H1 (cell line): ENCODE measurements at regions not wholly inside any gene's neighbourhood (a gene's known extent, or its start where the extent isn't known, plus 50 kb on each side); places are given as distances from the start of the nearest gene placed in this dataset.

Source experiments
- CTCF ChIA-PET: fragments of 300-600 bp; sonication (Branson Sonifier 250); formaldehyde crosslinking; loops from one replicate; lab custom pipeline; 2021; ENCODE audit not compliant: partially characterized antibody; lab: Charles Lee
- POLR2A ChIA-PET: fragments of 300-600 bp; sonication (Branson Sonifier 250); formaldehyde crosslinking; loops from one replicate; lab custom pipeline; 2021; ENCODE audit warnings: inconsistent platforms; ENCODE audit not compliant: partially characterized antibody; lab: Charles Lee
- DNase-seq, 2 experiments: peaks; one replicate each; pipeline versions ENCODE4 v3.0.0 to v3.0.0-alpha.2; 2010 to 2022; ENCODE audit warnings: low spot score in 2 of 2, low read depth in 1 of 2, mixed read lengths in 1 of 2
- FAIRE-seq: peaks from 2 replicates; lab custom pipeline; 2011; peaks lifted over from hg19 to GRCh38; lab: Jason Lieb, UNC
- H2AFZ ChIP-seq: 2 replicates; pipeline ENCODE4 v1.8.1; 2012; ENCODE audit warnings: low read length, inconsistent platforms
- H2AK5ac ChIP-seq: 2 replicates; pipeline ENCODE4 v1.6.1; 2013; ENCODE audit warnings: low read depth, low read length
- H2BK120ac ChIP-seq: replicated peaks from 2 replicates; pipeline ENCODE3; 2013; ENCODE audit warnings: low read depth, low read length, inconsistent platforms
- H2BK12ac ChIP-seq: 2 replicates; pipeline ENCODE4 v1.6.1; 2013; ENCODE audit warnings: low read depth, low read length
- H2BK15ac ChIP-seq: 2 replicates; pipeline ENCODE4 v1.6.1; 2013; ENCODE audit warnings: low read length
- H2BK20ac ChIP-seq: 2 replicates; pipeline ENCODE4 v1.6.1; 2013; ENCODE audit warnings: low read length
- H2BK5ac ChIP-seq: 2 replicates; pipeline ENCODE4 v1.6.1; 2013; ENCODE audit warnings: low read depth, low read length
- H3K14ac ChIP-seq: 2 replicates; pipeline ENCODE4 v1.6.1; 2013; ENCODE audit warnings: inconsistent platforms; ENCODE audit not compliant: insufficient read length
- H3K18ac ChIP-seq: 2 replicates; pipeline ENCODE4 v1.6.1; 2013; ENCODE audit warnings: low read length; ENCODE audit errors: extremely low read depth
- H3K23ac ChIP-seq: 2 replicates; pipeline ENCODE4 v1.6.1; 2013; ENCODE audit warnings: inconsistent platforms; ENCODE audit not compliant: insufficient read length
- H3K23me2 ChIP-seq: 2 replicates; pipeline ENCODE4 v1.6.1; 2013; ENCODE audit warnings: low read depth, low read length
- H3K27ac ChIP-seq: 2 replicates; pipeline ENCODE4 v1.6.1; 2011; ENCODE audit warnings: low read depth, low read length, inconsistent platforms
- H3K27me3 ChIP-seq, 4 experiments: replicated peaks in 1 of 4; 1 replicate in 1 of 4; 2 replicates in 3 of 4; pipeline versions ENCODE4 v1.6.1 to v1.8.1; 2011 to 2013; ENCODE audit warnings: low read length in 3 of 4, mild to moderate bottlenecking in 3 of 4, inconsistent platforms in 2 of 4, mixed read lengths in 2 of 4, moderate library complexity in 1 of 4; ENCODE audit not compliant: control insufficient read depth in 3 of 4, insufficient read depth in 3 of 4; ENCODE audit errors: extremely low read depth in 1 of 4
- H3K36me3 ChIP-seq, 4 experiments: 2 replicates each; pipeline versions ENCODE4 v1.6.1 to v1.8.1; 2011 to 2013; ENCODE audit warnings: mild to moderate bottlenecking in 4 of 4, low read length in 3 of 4, moderate library complexity in 2 of 4, control low read depth in 1 of 4, inconsistent platforms in 1 of 4; ENCODE audit not compliant: insufficient read depth in 4 of 4, control insufficient read depth in 2 of 4
- H3K4ac ChIP-seq: replicated peaks from 2 replicates; pipeline ENCODE3; 2013; ENCODE audit warnings: low read length, low read depth, mixed read lengths, inconsistent platforms; ENCODE audit not compliant: insufficient read length
- H3K4me1 ChIP-seq, 4 experiments: replicated peaks in 1 of 4; 1 replicate in 1 of 4; 2 replicates in 3 of 4; pipeline versions ENCODE4 v1.6.1 to v1.8.1; 2011 to 2013; ENCODE audit warnings: low read length in 3 of 4, inconsistent platforms in 2 of 4, mixed read lengths in 1 of 4; ENCODE audit not compliant: insufficient read depth in 4 of 4, control insufficient read depth in 3 of 4
- H3K4me2 ChIP-seq, 2 experiments: 2 replicates each; pipeline versions ENCODE4 v1.6.1 to v1.8.1; 2011 to 2013; ENCODE audit warnings: low read depth in 2 of 2, low read length in 2 of 2, control low read depth in 1 of 2, inconsistent platforms in 1 of 2, mild to moderate bottlenecking in 1 of 2; ENCODE audit not compliant: insufficient read depth in 1 of 2
- H3K4me3 ChIP-seq, 4 experiments: fragments of 200-600, 300-600 bp in 1 of 4; sonication (generic), shearing (Covaris generic), sonication (Bioruptor Twin) in 1 of 4; 2 replicates each; pipeline versions ENCODE4 v1.5.1 to v1.8.1; 2011 to 2016; ENCODE audit warnings: low read length in 4 of 4, low read depth in 3 of 4, control low read depth in 2 of 4, inconsistent platforms in 2 of 4, mild to moderate bottlenecking in 2 of 4, mixed read lengths in 1 of 4, moderate library complexity in 1 of 4; ENCODE audit not compliant: insufficient read depth in 2 of 4; ENCODE audit errors: extremely low read depth in 1 of 4
- H3K56ac ChIP-seq: replicated peaks from 2 replicates; pipeline ENCODE3; 2013; ENCODE audit warnings: low read depth, mild to moderate bottlenecking, mixed read lengths, low read length, inconsistent platforms; ENCODE audit not compliant: insufficient read length
- H3K79me1 ChIP-seq: 2 replicates; pipeline ENCODE4 v1.6.1; 2013; ENCODE audit warnings: low read depth, low read length, control low read depth
- H3K79me2 ChIP-seq, 2 experiments: 2 replicates each; pipeline versions ENCODE4 v1.6.1 to v1.8.1; 2012 to 2013; ENCODE audit warnings: low read length in 2 of 2, mild to moderate bottlenecking in 2 of 2, inconsistent platforms in 1 of 2; ENCODE audit not compliant: insufficient read depth in 2 of 2, control insufficient read depth in 1 of 2
- H3K9ac ChIP-seq, 4 experiments: replicated peaks in 1 of 4; 1 replicate in 1 of 4; 2 replicates in 3 of 4; pipeline versions ENCODE4 v1.6.1 to v1.8.1; 2011 to 2013; ENCODE audit warnings: low read depth in 3 of 4, low read length in 3 of 4, control low read depth in 2 of 4, mild to moderate bottlenecking in 2 of 4, moderate library complexity in 2 of 4, inconsistent platforms in 1 of 4; ENCODE audit errors: extremely low read depth in 1 of 4
- H3K9me3 ChIP-seq, 2 experiments: 2 replicates each; pipeline versions ENCODE4 v1.6.1 to v1.8.1; 2012 to 2013; ENCODE audit warnings: mild to moderate bottlenecking in 2 of 2, moderate library complexity in 2 of 2, control low read depth in 1 of 2, inconsistent platforms in 1 of 2, low read depth in 1 of 2, low read length in 1 of 2, mixed read lengths in 1 of 2; ENCODE audit not compliant: insufficient read depth in 2 of 2
- H4K20me1 ChIP-seq, 2 experiments: replicated peaks in 1 of 2; 2 replicates each; pipeline versions ENCODE3 to v1.8.1; 2011 to 2013; ENCODE audit warnings: inconsistent platforms in 2 of 2, low read length in 2 of 2, mild to moderate bottlenecking in 1 of 2; ENCODE audit not compliant: insufficient read depth in 2 of 2, control insufficient read depth in 1 of 2
- H4K5ac ChIP-seq: 2 replicates; pipeline ENCODE4 v1.6.1; 2013; ENCODE audit warnings: low read length, low read depth, mixed read lengths, inconsistent platforms; ENCODE audit not compliant: insufficient read length
- H4K8ac ChIP-seq: 2 replicates; pipeline ENCODE4 v1.8.0; 2013; ENCODE audit warnings: mild to moderate bottlenecking, moderate library complexity, low read length, inconsistent platforms; ENCODE audit not compliant: insufficient read depth; ENCODE audit errors: extremely low read depth
- H4K91ac ChIP-seq: replicated peaks from 2 replicates; pipeline ENCODE3; 2013; ENCODE audit warnings: low read length, mixed read lengths, inconsistent platforms; ENCODE audit not compliant: insufficient read length
- CHD2 ChIP-seq: IDR thresholded peaks from 2 replicates; pipeline ENCODE4 v1.6.1; 2012; ENCODE audit warnings: low read length, improper control_type of control experiment
- KDM5A ChIP-seq: fragments of 200-600 bp; IDR thresholded peaks from 2 replicates; pipeline ENCODE4 v1.7.1; 2012; ENCODE audit warnings: mild to moderate bottlenecking, low read length, inconsistent platforms, mixed read lengths
- PHF8 ChIP-seq: fragments of 200-600 bp; sonication (generic); conservative IDR thresholded peaks from 2 replicates; pipeline ENCODE4 v1.7.1; 2012; ENCODE audit warnings: low read depth, mild to moderate bottlenecking, inconsistent platforms, low read length, moderate library complexity
- POLR2A ChIP-seq, 2 experiments: IDR thresholded peaks; 1 replicate in 1 of 2; 2 replicates in 1 of 2; pipeline ENCODE4 v1.6.1; 2011; ENCODE audit warnings: low read depth in 2 of 2, low read length in 2 of 2, mild to moderate bottlenecking in 2 of 2; ENCODE audit errors: control extremely low read depth in 1 of 2
- WGBS, 2 experiments: shearing (Covaris generic) in 1 of 2; methylation state at CpG; one replicate each; pipeline versions ENCODE4 v1.1.6 to v1.1.7; 2013 to 2015; ENCODE audit warnings: low lambda C conversion rate in 2 of 2, mixed read lengths in 2 of 2, inconsistent platforms in 1 of 2, low coverage in 1 of 2, missing lambda C conversion rate in 1 of 2; ENCODE audit not compliant: insufficient replicate concordance in 2 of 2, insufficient coverage in 1 of 2, insufficient read length in 1 of 2; ENCODE audit errors: extremely low coverage in 1 of 2, missing lambda C conversion rate in 1 of 2; 5-methylcytosine and 5-hydroxymethylcytosine counted together

GRCh38 chr1:87981810-87982209, 653.1 kb downstream of the LMO4 start:
- Histone ChIP-seq H3K9ac (no peak overlapping the region), H2AFZ (no peak overlapping the region), H3K18ac (no peak overlapping the region), H3K79me2 (no peaks in the 10 kb centered on the region), H3K14ac (no peak overlapping the region), H2BK120ac (no peak overlapping the region), H3K4me2 (no peak overlapping the region), H2BK12ac (no peak overlapping the region), H2AK5ac (no peak overlapping the region), H2BK5ac (no peak overlapping the region), H3K23me2 (no peaks in the 10 kb centered on the region), H3K4me3 (no peak overlapping the region), H2BK15ac (no peak overlapping the region), H3K27me3 (peaks cover 0 to 2% (median 0%) of the 10 kb centered on the region in 4 experiments; a peak in 1 of 7 replicates), H4K20me1 (no peaks in the 10 kb centered on the region), H3K9me3 (no peaks in the 10 kb centered on the region), H3K36me3 (no peaks in the 10 kb centered on the region), H3K56ac (no peak overlapping the region), H4K5ac (no peak overlapping the region), H2BK20ac (no peak overlapping the region), H3K4ac (no peak overlapping the region), H3K23ac (no peak overlapping the region), H4K91ac (no peak overlapping the region), H3K4me1 (peaks cover 0 to 4% (median 1%) of the 10 kb centered on the region in 4 experiments; a peak in 2 of 7 replicates), H3K27ac (no peak overlapping the region), H3K79me1 (no peaks in the 10 kb centered on the region), H4K8ac (no peak overlapping the region)
- DNase-seq (no peak), FAIRE-seq (no peak)
- 100% methylated on average over 1 of the region's 1 CpG; no CpG with 5 or more reads in 1 of the 2 experiments for WGBS, 2 experiments
- POLR2A ChIA-PET = no interaction called here
- CTCF ChIA-PET = interaction anchor here (1.2 to 1.7 kb wide), 2 partner anchors 8 to 689 kb away, joined by 3 to 4 read pairs; no protein-coding TSS in a partner anchor
- no peak for TF ChIP-seq CHD2
- no peak for TF ChIP-seq KDM5A
- no peak for TF ChIP-seq PHF8
- TF ChIP-seq POLR2A (IDR thresholded peaks at IDR 0.05; ENCODE audit: control extremely low read depth in 1 of 2, low read depth in 2 of 2, low read length in 2 of 2) = no peak
